ENCODE measurements at regions not wholly inside any gene's neighbourhood (a gene's known extent, or its start where the extent isn't known, plus 50 kb on each side); places are given as distances from the start of the nearest gene placed in this dataset.

DNA sequence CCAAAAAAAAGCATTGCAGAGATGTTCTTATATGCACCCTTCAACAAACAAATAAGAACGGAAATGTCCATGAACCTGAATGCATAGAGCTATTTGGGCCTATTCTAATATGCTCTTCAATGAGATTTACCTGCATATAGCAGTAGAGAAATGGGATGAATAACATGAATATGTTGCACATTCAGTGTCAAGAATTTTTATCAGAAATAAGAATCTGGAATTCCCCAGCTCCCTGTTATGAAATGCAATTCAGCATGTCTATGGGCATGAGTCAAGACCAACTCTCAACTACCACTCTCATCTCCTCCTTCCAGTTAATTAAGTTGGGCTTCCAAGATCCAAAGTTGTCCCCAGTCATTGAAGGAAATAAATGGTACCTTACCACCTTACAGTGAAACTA lies 133.7 kb upstream of the ALCAM start:
- Mint-ChIP-seq H3K27me3 (ENCODE audit: unreplicated experiment) (no peaks in the 10 kb centered on the region), H3K36me3 (ENCODE audit: unreplicated experiment) (no peaks in the 10 kb centered on the region), H3K4me3 (ENCODE audit: unreplicated experiment) (no peak overlapping the region), H3K27ac (ENCODE audit: unreplicated experiment) (no peak overlapping the region), H3K9me3 (ENCODE audit: unreplicated experiment) (no peaks in the 10 kb centered on the region), H3K4me1 (ENCODE audit: low read depth, unreplicated experiment) (peaks cover 23% of the 10 kb centered on the region)
- DNase-seq = no peak
- TF ChIP-seq, protein P1, sequence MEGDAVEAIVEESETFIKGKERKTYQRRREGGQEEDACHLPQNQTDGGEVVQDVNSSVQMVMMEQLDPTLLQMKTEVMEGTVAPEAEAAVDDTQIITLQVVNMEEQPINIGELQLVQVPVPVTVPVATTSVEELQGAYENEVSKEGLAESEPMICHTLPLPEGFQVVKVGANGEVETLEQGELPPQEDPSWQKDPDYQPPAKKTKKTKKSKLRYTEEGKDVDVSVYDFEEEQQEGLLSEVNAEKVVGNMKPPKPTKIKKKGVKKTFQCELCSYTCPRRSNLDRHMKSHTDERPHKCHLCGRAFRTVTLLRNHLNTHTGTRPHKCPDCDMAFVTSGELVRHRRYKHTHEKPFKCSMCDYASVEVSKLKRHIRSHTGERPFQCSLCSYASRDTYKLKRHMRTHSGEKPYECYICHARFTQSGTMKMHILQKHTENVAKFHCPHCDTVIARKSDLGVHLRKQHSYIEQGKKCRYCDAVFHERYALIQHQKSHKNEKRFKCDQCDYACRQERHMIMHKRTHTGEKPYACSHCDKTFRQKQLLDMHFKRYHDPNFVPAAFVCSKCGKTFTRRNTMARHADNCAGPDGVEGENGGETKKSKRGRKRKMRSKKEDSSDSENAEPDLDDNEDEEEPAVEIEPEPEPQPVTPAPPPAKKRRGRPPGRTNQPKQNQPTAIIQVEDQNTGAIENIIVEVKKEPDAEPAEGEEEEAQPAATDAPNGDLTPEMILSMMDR (IDR thresholded peaks at IDR 0.05; ENCODE audit: partially characterized antibody, unreplicated experiment) = no peak

DNA sequence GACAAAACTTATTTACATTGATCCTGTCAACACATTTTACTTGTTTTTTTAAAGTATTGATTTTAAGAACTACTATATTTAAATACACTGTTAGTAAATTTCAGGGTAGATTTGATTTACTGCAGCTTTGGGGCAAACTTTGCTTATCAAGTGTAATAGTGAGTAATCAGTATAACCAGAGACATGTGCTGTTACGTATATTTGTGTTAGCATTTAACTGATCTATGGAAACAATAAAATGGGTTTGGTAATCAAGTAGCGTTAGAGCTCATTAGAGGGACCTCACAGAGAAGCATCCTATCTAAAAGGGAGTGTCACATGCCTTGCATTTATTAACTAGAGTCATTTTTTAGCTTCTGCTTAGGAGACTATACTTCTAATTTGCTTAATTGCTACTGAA lies 131.5 kb upstream of the ALCAM start:
- Mint-ChIP-seq H3K27ac (ENCODE audit: unreplicated experiment) (peak overlapping the region; percentile 7), H3K4me1 (ENCODE audit: low read depth, unreplicated experiment) (peaks cover 41% of the 10 kb centered on the region), H3K36me3 (ENCODE audit: unreplicated experiment) (no peaks in the 10 kb centered on the region), H3K27me3 (ENCODE audit: unreplicated experiment) (no peaks in the 10 kb centered on the region), H3K9me3 (ENCODE audit: unreplicated experiment) (no peaks in the 10 kb centered on the region), H3K4me3 (ENCODE audit: unreplicated experiment) (no peak overlapping the region)
- TF ChIP-seq, protein P1 (IDR thresholded peaks at IDR 0.05; ENCODE audit: partially characterized antibody, unreplicated experiment) = no peak
- no peak for DNase-seq

DNA sequence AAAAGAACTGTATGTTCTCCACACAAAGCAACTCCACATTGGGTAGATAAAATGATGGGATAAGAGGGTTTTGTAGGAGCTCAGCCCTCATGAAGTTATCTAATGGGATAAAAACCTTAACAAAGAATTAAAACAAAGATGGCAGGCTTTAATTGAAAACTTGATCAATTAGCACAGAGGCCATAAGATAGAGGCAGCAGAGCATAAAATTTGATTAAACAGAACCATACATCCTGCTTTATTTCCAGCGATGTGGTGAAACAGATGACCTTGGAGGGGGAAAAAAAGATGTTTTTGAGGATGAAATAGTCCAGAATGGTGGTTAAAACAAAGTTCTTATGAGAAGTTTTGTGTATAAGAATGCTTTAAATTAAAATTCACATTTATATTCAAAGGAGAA lies 130.9 kb upstream of the ALCAM start:
- no peak overlapping the region for H3K4me3 Mint-ChIP-seq (ENCODE audit: unreplicated experiment)
- H3K27me3 Mint-ChIP-seq (ENCODE audit: unreplicated experiment) = no peaks in the 10 kb centered on the region
- peak overlapping the region; percentile 7 for H3K27ac Mint-ChIP-seq (ENCODE audit: unreplicated experiment)
- TF ChIP-seq, protein P1 (IDR thresholded peaks at IDR 0.05; ENCODE audit: partially characterized antibody, unreplicated experiment) = no peak
- no peaks in the 10 kb centered on the region for H3K36me3 Mint-ChIP-seq (ENCODE audit: unreplicated experiment)
- H3K9me3 Mint-ChIP-seq (ENCODE audit: unreplicated experiment) = no peaks in the 10 kb centered on the region
- no peak for DNase-seq
- peaks cover 44% of the 10 kb centered on the region for H3K4me1 Mint-ChIP-seq (ENCODE audit: low read depth, unreplicated experiment)

DNA sequence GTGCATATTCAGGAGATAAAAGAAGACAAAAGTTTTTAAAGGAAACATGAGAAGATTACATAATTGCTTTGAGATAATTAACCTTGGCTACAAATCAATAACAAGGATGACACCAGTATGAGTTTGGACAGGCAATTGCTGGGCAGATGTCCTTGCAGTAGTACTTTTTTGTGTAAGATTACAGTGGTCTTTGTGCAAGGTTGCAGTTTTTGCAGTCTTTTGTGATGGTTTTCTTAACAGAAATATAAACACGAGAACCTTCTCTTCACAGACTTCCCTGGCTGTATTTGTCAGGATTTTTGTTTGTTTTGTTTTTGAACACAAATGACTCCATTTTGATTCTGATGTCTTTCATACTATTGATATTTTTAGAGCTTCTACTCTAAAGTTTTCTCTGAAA lies 128.3 kb upstream of the ALCAM start:
- Mint-ChIP-seq H3K9me3 (ENCODE audit: unreplicated experiment) (peaks cover 2% of the 10 kb centered on the region), H3K36me3 (ENCODE audit: unreplicated experiment) (no peaks in the 10 kb centered on the region), H3K4me3 (ENCODE audit: unreplicated experiment) (peak overlapping the region; percentile 28), H3K4me1 (ENCODE audit: low read depth, unreplicated experiment) (peaks cover 51% of the 10 kb centered on the region), H3K27me3 (ENCODE audit: unreplicated experiment) (no peaks in the 10 kb centered on the region), H3K27ac (ENCODE audit: unreplicated experiment) (peak overlapping the region; percentile 52)
- TF ChIP-seq, protein P1 (IDR thresholded peaks at IDR 0.05; ENCODE audit: partially characterized antibody, unreplicated experiment) = no peak
- DNase-seq = no peak

DNA sequence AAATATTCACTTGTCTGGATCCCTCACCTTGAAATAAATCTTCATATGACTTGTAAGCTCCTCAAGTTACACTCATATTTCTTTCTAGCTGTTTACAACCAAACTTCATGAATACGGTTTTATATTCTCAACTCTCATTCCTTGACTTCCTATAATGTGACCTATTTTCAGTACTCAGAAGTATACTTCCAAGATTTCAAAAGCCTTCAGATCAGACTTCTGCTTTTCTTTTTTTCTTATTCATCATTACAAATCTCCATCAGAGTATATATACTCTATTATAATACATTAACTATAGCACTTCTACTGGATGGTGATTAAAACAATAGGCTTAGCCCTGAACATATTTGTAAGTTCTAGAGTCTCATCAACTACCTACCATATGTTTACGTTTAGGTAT lies 123.6 kb upstream of the ALCAM start:
- Mint-ChIP-seq H3K4me3 (ENCODE audit: unreplicated experiment) (no peak overlapping the region), H3K9me3 (ENCODE audit: unreplicated experiment) (peaks cover 2% of the 10 kb centered on the region), H3K36me3 (ENCODE audit: unreplicated experiment) (no peaks in the 10 kb centered on the region), H3K27me3 (ENCODE audit: unreplicated experiment) (no peaks in the 10 kb centered on the region), H3K4me1 (ENCODE audit: low read depth, unreplicated experiment) (peaks cover 55% of the 10 kb centered on the region), H3K27ac (ENCODE audit: unreplicated experiment) (no peak overlapping the region)
- no peak for DNase-seq
- TF ChIP-seq, protein P1 (IDR thresholded peaks at IDR 0.05; ENCODE audit: partially characterized antibody, unreplicated experiment) = no peak
